H54 (cell line): ENCODE measurements at regions not wholly inside any gene's neighbourhood (a gene's known extent, or its start where the extent isn't known, plus 50 kb on each side); places are given as distances from the start of the nearest gene placed in this dataset.
"Not testable (repeated sequence)": the region's sequence is repeated elsewhere in the genome, so short reads cannot be mapped to it uniquely, and the experiment has no call there.

Source experiments
- DNase-seq: peaks from one replicate; pipeline ENCODE4 v3.0.0; 2011; ENCODE audit warnings: low spot score, mixed read lengths; ENCODE audit not compliant: insufficient read length
- FAIRE-seq: peaks from 3 replicates; lab custom pipeline; 2011; peaks lifted over from hg19 to GRCh38; lab: Jason Lieb, UNC
- POLR2A ChIP-seq: IDR thresholded peaks from 2 replicates; pipeline ENCODE4 v1.6.1; 2011; ENCODE audit warnings: low read depth, mild to moderate bottlenecking, low read length

DNA sequence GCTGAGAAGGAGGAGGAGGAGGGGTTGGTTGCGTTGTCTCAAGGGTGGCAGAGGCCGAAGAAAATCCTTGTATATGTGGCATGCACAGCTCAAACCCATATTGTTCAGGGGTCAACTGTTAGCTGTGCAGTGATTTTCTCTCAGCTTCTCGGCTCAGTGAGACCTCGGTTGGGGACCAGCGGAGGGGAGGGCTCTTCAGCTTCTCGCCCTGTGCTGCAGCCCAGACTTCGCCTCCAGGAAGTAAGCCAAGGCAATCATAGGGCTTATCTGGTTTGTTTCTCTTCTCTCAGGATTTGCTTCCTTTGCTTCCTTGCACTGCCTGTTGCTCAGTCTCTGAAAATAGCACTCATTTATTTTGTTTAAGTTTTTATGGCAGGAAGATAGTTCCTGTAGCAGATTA is 85.5 kb downstream of the SOWAHC start:
- no peak for DNase-seq

DNA sequence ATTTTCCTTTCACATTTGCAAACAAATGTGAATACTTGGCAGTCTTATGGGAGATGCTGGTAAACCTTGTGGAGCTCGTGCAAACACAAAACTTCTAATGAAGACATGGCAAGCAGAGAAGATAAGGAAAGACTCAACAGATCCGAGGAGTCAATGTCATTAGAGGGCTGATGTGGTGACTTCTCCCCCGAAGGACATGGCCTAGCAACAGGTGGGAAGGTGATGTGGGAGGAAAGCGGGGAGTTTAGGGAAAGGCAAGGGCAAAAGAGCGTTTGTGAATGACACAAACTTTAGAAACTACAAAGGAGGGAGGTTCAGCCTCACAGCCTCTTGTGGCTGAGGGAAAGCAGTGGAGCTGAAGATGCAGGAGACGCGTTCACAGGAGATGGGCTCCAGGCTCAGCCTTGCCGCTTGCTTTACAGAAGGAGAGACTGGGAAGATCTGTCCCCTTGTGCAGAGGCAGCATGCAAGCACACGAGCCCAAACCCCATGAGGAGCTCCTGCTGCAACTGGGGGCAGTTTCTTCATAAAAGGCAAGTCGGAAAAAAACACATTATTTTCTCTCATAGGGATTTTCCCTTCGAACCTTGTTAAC is 86.6 kb downstream of the SOWAHC start:
- DNase-seq (no peak), FAIRE-seq (no peak)
- TF ChIP-seq POLR2A, result no peak

More for the DNA sequence above, 85.5 kb downstream of the SOWAHC start:
- FAIRE-seq, result no peak
- TF ChIP-seq POLR2A, result no peak

DNA sequence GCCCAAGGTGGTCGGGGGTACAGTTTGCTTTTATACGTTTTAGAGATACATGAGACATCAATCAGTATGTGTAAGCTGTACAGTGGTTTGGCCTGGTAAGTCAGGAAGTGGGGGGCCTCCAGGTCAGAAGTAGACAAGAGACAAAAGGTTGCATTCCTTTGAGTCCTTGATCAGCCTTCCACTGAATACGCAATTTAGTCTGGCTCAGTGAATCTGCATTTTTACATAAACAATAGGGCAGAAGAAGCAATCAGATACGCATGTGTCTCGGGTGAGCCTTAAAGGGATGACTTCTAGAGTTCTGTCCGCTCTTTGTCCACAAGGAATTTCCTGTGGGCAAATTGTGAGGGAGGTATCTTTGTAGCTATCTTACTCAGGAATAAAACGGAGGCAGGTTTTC is 87.2 kb downstream of the SOWAHC start:
- FAIRE-seq (no peak), DNase-seq (no peak)

DNA sequence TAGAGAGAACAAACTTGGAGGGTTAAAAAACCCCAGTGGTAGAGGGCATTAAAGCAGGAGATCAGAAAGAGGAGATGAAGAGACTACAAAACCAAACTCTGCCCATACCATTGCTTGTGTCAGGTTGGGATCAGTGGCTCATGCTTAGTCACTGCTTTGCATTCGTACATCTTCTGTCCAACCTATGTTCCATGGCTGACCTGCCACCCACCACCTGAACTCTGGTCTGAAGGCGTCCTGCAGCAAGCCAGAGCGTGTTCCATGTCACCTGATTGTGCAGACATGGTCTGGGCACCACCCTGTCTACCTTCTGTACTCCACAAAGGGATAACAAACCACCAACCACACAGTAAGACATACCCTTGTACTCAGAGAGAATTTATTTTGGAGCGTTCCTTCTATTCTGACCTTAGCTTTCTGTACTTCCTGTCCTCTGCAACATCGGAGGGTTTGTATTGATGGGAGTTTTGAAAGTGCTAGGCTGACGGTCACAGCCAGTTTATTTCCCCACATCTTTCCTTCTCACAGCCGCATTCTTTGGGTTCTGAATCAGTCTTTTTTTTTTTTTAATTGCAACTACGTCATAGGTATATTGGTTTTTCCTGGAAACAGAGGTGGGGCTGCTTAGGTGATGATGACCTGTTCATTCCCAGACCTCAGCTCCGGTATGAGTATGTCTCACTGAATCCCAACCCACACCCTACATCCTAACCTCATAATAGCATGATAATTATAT is 88.3 kb downstream of the SOWAHC start:
- no peak for TF ChIP-seq POLR2A
- FAIRE-seq (no peak), DNase-seq (peak; percentile 67)

More for the DNA sequence above, 87.2 kb downstream of the SOWAHC start:
- TF ChIP-seq POLR2A, result no peak

DNA sequence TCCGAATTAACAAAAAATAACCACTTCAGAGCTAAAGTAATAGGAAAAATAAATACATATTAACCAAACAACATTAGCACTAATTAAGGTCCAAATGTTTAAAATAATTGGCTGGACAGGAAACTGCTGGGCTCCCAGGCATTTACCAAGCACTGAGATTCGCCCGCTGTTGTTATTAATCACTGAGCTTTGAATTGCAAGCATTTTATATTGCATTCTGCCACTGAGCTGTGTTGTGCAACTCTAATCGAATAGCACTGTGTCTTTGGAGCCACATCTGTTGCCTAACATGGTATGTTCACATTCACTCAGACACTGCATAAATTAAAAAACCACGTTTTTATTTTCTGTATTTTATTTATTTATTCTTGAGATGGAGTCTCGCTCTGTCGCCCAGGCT is 88.9 kb downstream of the SOWAHC start:
- TF ChIP-seq POLR2A, result no peak
- DNase-seq (no peak), FAIRE-seq (no peak)

DNA sequence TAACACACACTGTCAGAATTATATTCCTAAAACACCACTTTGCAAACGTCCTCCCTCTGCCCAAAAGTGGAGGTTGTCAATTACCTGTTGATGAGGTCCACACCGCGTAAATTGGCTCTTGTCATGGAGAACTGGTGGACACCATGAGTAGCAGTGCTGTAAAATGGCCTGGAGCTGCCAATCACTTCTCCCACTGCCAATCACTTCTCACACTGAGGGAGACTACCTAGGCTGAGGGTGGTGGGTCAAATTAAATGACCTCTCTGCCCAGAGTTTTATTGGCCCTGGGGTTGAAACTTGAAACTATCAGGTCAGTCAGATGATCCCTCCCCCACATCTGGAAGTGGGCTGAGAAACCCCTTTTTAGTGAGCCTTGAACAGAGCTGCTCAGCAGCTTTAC is 89.6 kb downstream of the SOWAHC start:
- TF ChIP-seq POLR2A, result no peak
- FAIRE-seq, result no peak
- no peak for DNase-seq

DNA sequence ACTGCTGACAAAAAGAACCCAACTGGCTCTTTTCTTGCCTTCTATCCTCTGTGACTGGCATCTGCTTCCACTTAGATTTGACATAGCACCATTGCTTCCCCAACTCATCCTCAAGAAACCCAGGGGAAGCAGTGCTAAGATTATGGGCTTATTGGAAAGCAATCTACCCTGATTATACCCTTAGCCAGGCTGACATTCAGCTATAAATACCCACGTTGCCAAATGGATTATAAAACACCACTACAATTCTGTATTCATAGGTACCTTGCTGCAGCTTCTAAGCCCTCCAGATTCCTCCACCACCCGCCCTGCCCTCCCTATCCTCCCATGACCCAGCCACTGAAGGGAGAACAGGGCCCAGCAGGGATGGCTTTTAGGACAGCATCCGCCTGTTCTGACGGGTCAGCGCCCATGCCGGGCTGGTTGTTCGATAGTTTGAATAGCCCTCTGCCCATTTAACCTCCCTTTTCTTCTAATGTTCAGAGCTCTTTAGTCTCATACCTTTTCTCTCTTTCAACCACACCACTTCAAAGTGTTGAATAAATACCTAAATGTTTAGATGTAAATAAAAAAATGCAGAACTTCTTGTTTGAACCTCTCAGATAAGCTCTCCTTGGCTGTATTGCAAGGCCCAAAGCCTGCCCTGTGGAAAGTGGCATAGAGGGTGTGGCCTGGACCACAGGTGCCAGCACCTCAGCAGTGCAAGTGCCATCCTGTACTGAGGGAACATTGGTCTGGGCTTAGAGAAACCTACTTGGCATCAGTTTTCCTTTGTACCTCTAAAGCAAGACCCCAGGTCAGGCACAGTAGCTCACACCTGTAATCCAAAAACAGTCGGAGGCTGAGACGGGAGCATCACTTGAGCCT is 86.6 kb upstream of the RGPD5 start:
- DNase-seq, result no peak
- FAIRE-seq, result no peak
- no peak for TF ChIP-seq POLR2A

DNA sequence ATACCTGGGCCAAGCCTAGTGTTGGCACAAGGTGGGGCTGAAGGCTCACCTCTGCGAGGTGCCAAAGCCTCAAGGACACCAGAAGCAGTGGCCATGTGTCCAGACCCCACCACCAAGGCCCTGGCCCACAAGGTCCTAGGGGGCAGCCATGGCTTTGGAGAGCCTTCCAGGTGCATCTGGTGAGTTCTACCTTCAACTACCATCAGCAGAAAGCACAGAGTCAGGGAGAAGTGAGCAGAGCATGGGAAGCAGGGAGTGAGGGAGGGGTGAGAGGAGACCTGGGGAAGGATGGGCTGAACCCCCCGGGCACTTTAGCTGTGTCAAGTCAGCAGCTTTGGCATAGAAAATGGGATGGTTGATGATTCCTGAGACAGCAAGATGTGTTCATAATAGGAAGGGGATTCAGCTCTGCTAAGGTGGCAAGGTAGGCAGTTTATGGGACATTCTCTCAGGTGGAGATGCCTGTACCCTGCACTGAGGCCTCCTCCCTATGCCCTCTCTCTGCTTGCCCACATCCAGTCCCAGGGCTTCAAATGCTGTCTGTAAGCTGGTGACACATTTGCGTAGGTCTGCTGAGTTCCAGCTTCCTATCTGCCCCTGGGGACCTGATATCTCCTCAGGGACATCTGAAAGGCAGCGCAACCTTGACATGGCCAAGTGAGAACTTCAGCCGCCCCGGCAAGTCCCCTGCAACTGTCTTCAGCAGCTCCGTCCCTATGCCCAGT is 83.4 kb upstream of the RGPD5 start:
- FAIRE-seq (no peak), DNase-seq (no peak)
- no peak for TF ChIP-seq POLR2A

DNA sequence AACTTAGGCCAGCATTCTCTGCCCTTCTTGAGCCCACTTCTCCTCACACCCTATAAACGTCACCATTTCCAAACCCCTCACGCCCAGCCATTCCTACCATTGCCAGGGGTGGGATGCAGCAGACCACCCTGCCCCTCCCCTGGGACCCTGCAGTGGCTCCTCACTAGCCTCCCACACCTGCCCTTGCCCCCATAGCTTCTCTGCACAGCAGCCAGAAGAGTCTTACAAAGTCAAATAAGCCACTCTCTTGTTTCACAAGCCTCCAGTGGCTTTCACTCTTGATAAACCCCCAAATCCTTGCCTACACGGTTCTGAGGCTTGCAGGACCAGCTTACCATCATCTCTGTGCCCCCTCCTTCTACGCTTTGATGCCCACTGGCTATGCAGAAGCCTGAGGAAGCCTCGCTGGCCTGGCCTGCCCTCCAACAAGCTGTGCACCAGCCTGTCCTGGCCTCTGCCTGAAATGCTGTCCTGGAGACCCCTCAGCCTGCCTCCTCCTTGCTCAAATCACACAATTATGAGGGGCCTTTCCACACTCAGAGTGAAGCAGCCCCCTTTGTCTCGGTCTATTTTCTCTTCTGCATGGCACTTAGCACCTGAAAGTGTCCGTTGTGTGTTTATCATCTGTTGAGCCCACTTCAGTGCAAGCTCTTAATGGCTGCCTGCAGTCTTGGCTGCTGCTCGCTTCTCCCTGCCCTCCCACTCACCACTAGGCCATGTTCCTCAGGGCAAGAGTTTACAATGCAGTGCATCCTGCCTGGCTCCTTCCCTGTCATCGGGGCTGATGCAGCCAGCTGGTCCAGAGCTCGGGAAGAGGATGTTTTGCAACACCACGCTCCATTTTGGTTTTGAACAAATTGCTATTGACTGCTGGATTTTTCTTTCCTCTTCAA is 82.6 kb upstream of the RGPD5 start:
- TF ChIP-seq POLR2A, result no peak
- FAIRE-seq (no peak), DNase-seq (no peak)

DNA sequence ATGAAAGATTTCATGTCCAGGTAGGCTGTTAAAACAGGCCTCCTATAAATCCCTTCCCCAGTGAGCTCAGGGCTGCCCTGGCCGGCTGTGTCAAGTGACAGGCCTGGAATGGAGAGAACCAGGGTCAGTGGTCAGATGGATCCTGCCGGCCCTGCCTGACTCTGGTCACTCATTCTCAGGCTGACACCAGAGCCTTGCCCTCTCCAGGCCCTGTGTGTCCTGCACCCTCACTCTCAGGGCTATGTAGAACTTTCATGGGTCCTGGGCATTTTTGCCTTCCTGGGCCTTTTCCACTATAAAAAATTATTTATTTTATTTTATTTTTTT is 82.0 kb upstream of the RGPD5 start:
- TF ChIP-seq POLR2A, result no peak
- FAIRE-seq (no peak), DNase-seq (no peak)

DNA sequence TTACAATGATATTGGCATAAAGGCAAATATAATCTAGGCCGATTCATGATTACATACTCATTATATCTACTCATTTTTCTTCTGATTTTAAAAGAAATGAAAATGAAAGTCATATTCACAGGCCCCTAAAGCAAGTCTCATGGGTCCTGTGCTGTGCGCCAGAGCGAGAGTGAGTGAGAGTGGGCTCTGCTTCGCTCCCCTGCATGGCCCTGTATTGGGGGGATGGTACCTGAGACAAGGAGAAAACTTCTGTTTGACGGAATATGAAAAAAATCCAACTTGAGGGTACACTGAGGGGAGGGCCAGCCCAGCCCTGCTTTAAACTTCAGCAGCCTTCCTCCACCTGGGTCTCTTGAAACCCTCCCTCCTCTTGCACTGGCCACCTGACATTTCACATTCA is 81.4 kb upstream of the RGPD5 start:
- no peak for FAIRE-seq
- no peak for TF ChIP-seq POLR2A
- no peak for DNase-seq

DNA sequence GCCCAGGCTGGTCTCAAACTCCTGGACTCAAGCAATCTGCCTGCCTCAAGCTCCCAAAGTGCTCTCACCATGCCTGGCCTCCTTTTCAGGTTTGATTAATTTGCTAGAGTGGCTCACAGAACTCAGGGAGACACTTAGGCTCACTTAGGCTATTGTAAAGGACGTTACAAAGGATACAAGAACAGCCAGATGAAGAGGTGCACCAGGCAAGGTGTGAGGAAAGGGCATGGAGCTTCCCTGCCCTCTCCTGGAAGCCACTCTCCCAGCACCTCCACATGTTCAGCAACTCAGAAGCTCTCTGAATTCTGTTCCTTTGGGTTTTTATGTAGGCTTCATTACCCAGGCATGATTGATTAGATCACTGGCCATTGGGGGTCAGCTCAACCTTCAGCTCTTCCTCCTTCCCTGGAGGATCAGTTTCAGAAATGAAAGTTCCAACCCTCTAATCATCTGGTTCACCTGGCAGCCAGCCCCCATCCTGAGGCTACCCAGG is 78.7 kb upstream of the RGPD5 start:
- FAIRE-seq, result no peak
- no peak for TF ChIP-seq POLR2A
- no peak for DNase-seq

DNA sequence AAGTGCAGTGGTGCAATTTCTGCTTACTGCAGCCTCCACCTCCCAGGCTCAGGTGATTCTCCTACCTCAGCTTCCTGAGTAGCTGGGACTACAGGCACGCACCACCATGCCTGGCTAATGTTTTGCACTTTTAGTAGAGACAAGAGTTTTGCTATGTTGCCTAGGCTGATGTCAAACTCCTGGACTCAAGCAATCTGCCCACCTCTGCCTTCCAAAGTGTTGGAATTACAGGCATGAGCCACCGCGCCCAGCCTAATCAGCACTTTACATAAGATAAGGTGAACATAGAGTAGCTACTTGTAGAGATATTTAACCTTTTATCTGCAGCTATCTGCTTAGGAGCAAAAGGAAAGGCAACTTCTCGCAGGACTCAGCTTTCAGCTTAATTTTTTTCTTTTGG is 77.5 kb upstream of the RGPD5 start:
- DNase-seq, FAIRE-seq: not testable (repeated sequence)
